DND-41 (cell line): ENCODE measurements at regions not wholly inside any gene's neighbourhood (a gene's known extent, or its start where the extent isn't known, plus 50 kb on each side); places are given as distances from the start of the nearest gene placed in this dataset.
"Not testable (repeated sequence)": the region's sequence is repeated elsewhere in the genome, so short reads cannot be mapped to it uniquely, and the experiment has no call there.

ENCODE experiments used
- CTCF ChIP-seq: IDR thresholded peaks from 2 replicates; pipeline ENCODE4 v1.5.1; 2012; ENCODE audit warnings: borderline replicate concordance, low read length, moderate library complexity, mild to moderate bottlenecking; ENCODE audit not compliant: poor library complexity, severe bottlenecking; ENCODE audit errors: extremely low read depth
- EZH2 ChIP-seq: IDR thresholded peaks from 3 replicates; pipeline ENCODE4 v1.6.1; 2012; ENCODE audit warnings: borderline replicate concordance, low read depth, mild to moderate bottlenecking, moderate library complexity, low read length, inconsistent platforms; ENCODE audit not compliant: severe bottlenecking

GRCh38 chr9:63912451-63912850 lies 1372.6 kb downstream of the FOXD4L5 start:
- not testable (repeated sequence) for TF ChIP-seq CTCF, EZH2
